ENCODE measurements at regions not wholly inside any gene's neighbourhood (a gene's known extent, or its start where the extent isn't known, plus 50 kb on each side); places are given as distances from the start of the nearest gene placed in this dataset.

DNA sequence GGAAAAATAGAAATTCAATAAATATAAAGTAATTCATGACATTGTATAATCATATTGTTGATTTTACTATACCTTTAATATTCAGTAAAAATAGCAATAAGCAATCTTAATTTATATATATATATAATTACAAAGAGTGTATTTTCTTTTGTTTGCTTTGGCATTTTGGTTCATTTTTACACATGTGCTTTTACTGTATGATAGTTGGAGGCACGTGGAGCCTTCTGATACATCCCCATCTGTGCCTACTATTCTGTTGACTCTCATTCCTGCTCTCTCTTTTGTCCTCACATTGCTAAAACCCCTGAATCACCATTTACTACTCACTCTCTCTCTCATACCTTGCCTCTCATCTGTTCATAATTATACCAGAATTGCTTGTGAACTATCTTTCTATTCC is 106.4 kb upstream of the NDST4 start:
- TF ChIP-seq TAF1 (IDR thresholded peaks at IDR 0.05; ENCODE audit: borderline replicate concordance, low read depth, low read length): no peak
- no peak for TF ChIP-seq POLR2A (IDR thresholded peaks at IDR 0.05; ENCODE audit: low read depth, low read length)
- TF ChIP-seq POLR2AphosphoS5 (IDR thresholded peaks at IDR 0.05; ENCODE audit: low read depth, low read length): no peak
